MM.1S (cell line): ENCODE measurements at regions not wholly inside any gene's neighbourhood (a gene's known extent, or its start where the extent isn't known, plus 50 kb on each side); places are given as distances from the start of the nearest gene placed in this dataset.

Source experiments
- DNase-seq: peaks from one replicate; pipeline ENCODE4 v3.0.0-alpha.2; 2015
- H2AFZ ChIP-seq: fragments of 300-600 bp; sonication (generic); 2 replicates; pipeline ENCODE4 v1.6.0; 2016; ENCODE audit warnings: antibody characterized with exemption, low read length
- H3F3A ChIP-seq: fragments of 300-600 bp; sonication (generic); 2 replicates; pipeline ENCODE4 v1.6.1; 2016; ENCODE audit warnings: mild to moderate bottlenecking, antibody characterized with exemption, low read length, moderate library complexity, mixed read lengths; ENCODE audit not compliant: insufficient read depth
- H3K27ac ChIP-seq: fragments of 300-600 bp; sonication (generic); 2 replicates; pipeline ENCODE4 v1.5.1; 2016; ENCODE audit warnings: mild to moderate bottlenecking, low read length
- H3K27me3 ChIP-seq: fragments of 300-600 bp; sonication (generic); replicated peaks from 2 replicates; pipeline ENCODE4 v1.6.0; 2016; ENCODE audit warnings: low read length; ENCODE audit not compliant: insufficient read depth
- H3K36me3 ChIP-seq: fragments of 300-600 bp; sonication (generic); replicated peaks from 2 replicates; pipeline ENCODE4 v1.6.1; 2016; ENCODE audit warnings: mild to moderate bottlenecking, low read length, mixed read lengths; ENCODE audit not compliant: insufficient read depth
- H3K4me1 ChIP-seq: fragments of 300-600 bp; sonication (generic); 2 replicates; pipeline ENCODE4 v1.6.1; 2016; ENCODE audit warnings: low read length, mixed read lengths
- H3K4me2 ChIP-seq: fragments of 300-600 bp; sonication (generic); 2 replicates; pipeline ENCODE4 v1.6.0; 2016; ENCODE audit warnings: low read depth, low read length
- H3K4me3 ChIP-seq: fragments of 300-600 bp; sonication (generic); 2 replicates; pipeline ENCODE4 v1.5.1; 2016; ENCODE audit warnings: low read length, mixed read lengths
- H3K79me2 ChIP-seq: fragments of 300-600 bp; sonication (generic); 2 replicates; pipeline ENCODE4 v1.6.1; 2016; ENCODE audit warnings: mixed run types, low read length, mixed read lengths
- H3K9ac ChIP-seq: fragments of 300-600 bp; sonication (generic); 2 replicates; pipeline ENCODE4 v1.6.1; 2016; ENCODE audit warnings: low read length, mixed read lengths
- H3K9me2 ChIP-seq: fragments of 300-600 bp; sonication (generic); replicated peaks from 2 replicates; pipeline ENCODE4 v1.6.1; 2016; ENCODE audit warnings: mild to moderate bottlenecking, low read length, mixed read lengths; ENCODE audit not compliant: insufficient read depth
- H3K9me3 ChIP-seq: fragments of 300-600 bp; sonication (generic); replicated peaks from 2 replicates; pipeline ENCODE4 v1.6.1; 2016; ENCODE audit warnings: mild to moderate bottlenecking, low read length, mixed read lengths; ENCODE audit not compliant: insufficient read depth
- H4K20me1 ChIP-seq: fragments of 300-600 bp; sonication (generic); 2 replicates; pipeline ENCODE4 v1.6.1; 2016; ENCODE audit warnings: mild to moderate bottlenecking, low read length, moderate library complexity, mixed read lengths; ENCODE audit not compliant: insufficient read depth
- EZH2 ChIP-seq: fragments of 300-600 bp; sonication (generic); optimal IDR thresholded peaks from 2 replicates; pipeline ENCODE3; 2017; ENCODE audit warnings: low read depth, mild to moderate bottlenecking, antibody characterized with exemption, low read length, mixed read lengths
- EZH2phosphoT487 ChIP-seq: fragments of 300-600 bp; sonication (generic); IDR thresholded peaks from 2 replicates; pipeline ENCODE4 v1.6.1; 2018; ENCODE audit warnings: antibody characterized with exemption, low read length
- TF ChIP-seq, protein P1 (sequence below): fragments of 300-600 bp; sonication (generic); IDR thresholded peaks from 2 replicates; pipeline ENCODE4 v1.5.1; 2016; ENCODE audit warnings: antibody characterized with exemption, low read length, mixed read lengths

DNA sequence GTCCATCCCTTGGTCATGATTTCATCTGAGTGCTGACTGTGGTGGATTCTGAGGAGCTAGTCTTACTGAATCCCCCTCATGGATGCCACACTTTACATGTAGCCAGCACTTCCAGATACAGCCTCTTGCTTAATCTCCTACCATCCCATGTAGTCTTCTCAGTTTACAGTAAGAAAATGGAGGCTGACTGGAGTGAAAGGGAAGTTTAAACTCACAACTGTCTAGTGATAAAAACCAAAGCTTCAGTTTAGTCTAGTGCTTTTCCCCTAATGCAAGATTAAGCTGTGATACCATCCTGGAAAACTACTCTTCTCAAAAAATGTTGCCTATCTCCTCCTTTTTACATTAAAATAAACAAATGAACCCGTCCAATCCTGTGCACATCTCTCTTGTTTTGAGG lies 146.8 kb upstream of the HES1 start:
- no peak overlapping the region for H3K27ac ChIP-seq
- TF ChIP-seq, protein P1, sequence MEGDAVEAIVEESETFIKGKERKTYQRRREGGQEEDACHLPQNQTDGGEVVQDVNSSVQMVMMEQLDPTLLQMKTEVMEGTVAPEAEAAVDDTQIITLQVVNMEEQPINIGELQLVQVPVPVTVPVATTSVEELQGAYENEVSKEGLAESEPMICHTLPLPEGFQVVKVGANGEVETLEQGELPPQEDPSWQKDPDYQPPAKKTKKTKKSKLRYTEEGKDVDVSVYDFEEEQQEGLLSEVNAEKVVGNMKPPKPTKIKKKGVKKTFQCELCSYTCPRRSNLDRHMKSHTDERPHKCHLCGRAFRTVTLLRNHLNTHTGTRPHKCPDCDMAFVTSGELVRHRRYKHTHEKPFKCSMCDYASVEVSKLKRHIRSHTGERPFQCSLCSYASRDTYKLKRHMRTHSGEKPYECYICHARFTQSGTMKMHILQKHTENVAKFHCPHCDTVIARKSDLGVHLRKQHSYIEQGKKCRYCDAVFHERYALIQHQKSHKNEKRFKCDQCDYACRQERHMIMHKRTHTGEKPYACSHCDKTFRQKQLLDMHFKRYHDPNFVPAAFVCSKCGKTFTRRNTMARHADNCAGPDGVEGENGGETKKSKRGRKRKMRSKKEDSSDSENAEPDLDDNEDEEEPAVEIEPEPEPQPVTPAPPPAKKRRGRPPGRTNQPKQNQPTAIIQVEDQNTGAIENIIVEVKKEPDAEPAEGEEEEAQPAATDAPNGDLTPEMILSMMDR, result no peak
- TF ChIP-seq EZH2 (no peak), EZH2phosphoT487 (no peak)
- no peaks in the 10 kb centered on the region for H3K9me2 ChIP-seq
- H3K9me3 ChIP-seq, result no peaks in the 10 kb centered on the region
- H4K20me1 ChIP-seq, result no peaks in the 10 kb centered on the region
- no peak overlapping the region for H3K4me3 ChIP-seq
- H3K4me1 ChIP-seq, result no peaks in the 10 kb centered on the region
- no peaks in the 10 kb centered on the region for H3K36me3 ChIP-seq
- H3K79me2 ChIP-seq, result no peaks in the 10 kb centered on the region
- DNase-seq, result no peak
- no peaks in the 10 kb centered on the region for H3K27me3 ChIP-seq
- H2AFZ ChIP-seq, result no peak overlapping the region
- H3F3A ChIP-seq, result no peaks in the 10 kb centered on the region
- H3K4me2 ChIP-seq, result no peak overlapping the region
- H3K9ac ChIP-seq, result no peak overlapping the region

DNA sequence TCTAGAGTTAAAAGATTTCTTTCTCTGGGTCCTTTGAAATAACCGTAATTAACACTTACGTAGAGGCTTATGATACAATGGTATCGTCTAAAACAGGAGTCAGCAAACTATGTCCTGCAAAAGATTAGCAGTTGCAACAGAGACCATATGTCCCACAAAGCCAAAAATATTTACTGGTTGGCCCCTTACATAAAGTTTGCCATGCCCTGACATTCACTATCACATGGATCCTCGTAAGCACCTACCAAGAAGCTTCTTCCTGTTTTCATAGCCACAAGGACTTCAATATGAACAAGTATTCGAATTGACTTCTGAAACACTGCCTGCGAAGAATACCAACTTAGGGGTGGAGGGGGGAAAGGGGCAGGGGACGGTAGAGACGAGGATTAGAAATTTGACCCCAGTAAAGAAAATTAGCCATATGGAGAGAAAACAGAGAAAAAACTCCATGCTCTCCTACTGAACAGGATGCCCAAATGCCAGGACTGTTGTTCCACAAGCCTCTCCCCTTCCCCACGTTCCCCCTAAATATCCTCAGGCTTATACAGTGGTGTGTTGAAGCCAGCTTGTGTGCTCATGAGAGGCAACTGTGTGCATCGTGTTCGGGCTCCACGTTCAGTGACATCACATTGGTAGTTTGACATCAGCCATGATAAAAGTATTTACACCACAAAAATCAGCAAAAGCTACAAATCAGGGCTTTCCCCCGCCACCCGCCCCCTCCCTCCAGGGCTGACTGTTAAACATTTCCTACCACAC lies 144.1 kb upstream of the HES1 start:
- H3F3A ChIP-seq, result no peaks in the 10 kb centered on the region
- H3K4me3 ChIP-seq, result no peak overlapping the region
- H3K9ac ChIP-seq, result no peak overlapping the region
- TF ChIP-seq, protein P1, result no peak
- TF ChIP-seq EZH2 (no peak), EZH2phosphoT487 (no peak)
- DNase-seq, result no peak
- no peaks in the 10 kb centered on the region for H3K27me3 ChIP-seq
- no peaks in the 10 kb centered on the region for H3K79me2 ChIP-seq
- H3K27ac ChIP-seq, result no peak overlapping the region
- H2AFZ ChIP-seq, result no peak overlapping the region
- no peaks in the 10 kb centered on the region for H4K20me1 ChIP-seq
- no peaks in the 10 kb centered on the region for H3K36me3 ChIP-seq
- H3K9me3 ChIP-seq, result no peaks in the 10 kb centered on the region
- H3K4me2 ChIP-seq, result no peak overlapping the region
- no peaks in the 10 kb centered on the region for H3K4me1 ChIP-seq
- no peaks in the 10 kb centered on the region for H3K9me2 ChIP-seq

DNA sequence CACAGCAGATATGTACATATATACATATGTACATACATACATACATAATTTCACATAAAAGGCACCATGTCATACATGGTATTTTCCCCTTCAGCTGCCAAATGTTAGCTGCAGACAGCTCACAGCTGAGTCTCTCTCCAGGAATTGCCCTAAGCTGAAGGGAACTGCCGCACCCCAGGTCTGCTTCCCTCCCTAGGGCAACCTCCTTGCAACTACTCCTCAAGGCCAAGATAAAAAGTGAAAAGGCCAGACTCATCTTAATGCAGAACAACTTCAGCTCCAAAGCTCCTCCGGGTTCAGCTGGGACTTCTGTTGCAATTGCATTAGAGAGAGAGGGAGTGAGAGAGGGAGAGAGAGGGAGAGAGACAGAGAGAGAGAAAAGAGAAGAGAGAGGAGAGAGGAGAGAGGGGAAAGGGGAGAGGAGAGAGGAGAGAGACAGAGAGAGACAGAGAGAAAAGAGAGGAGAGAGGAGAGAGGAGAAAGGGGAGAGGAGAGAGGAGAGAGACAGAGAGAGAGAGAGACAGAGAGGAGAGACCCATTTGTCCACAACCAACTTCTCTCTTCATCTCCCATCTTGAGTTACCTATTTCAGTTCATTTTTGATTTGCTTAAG lies 143.4 kb upstream of the HES1 start:
- H3K79me2 ChIP-seq, result no peaks in the 10 kb centered on the region
- H3K27ac ChIP-seq, result no peak overlapping the region
- no peaks in the 10 kb centered on the region for H3K9me2 ChIP-seq
- H3K4me1 ChIP-seq, result no peaks in the 10 kb centered on the region
- H3K27me3 ChIP-seq, result no peaks in the 10 kb centered on the region
- H3K9ac ChIP-seq, result no peak overlapping the region
- H2AFZ ChIP-seq, result no peak overlapping the region
- H3F3A ChIP-seq, result no peaks in the 10 kb centered on the region
- no peaks in the 10 kb centered on the region for H3K9me3 ChIP-seq
- H4K20me1 ChIP-seq, result no peaks in the 10 kb centered on the region
- TF ChIP-seq EZH2 (no peak), EZH2phosphoT487 (no peak)
- TF ChIP-seq, protein P1, result no peak
- no peaks in the 10 kb centered on the region for H3K36me3 ChIP-seq
- DNase-seq, result no peak
- no peak overlapping the region for H3K4me2 ChIP-seq
- no peak overlapping the region for H3K4me3 ChIP-seq
